Activated T-helper 2 cell treated with anti-CD3 and anti-CD28 coated beads, Interferon-gamma antibody, Interleukin-2, Interleukin-4, amounts not matched to agents 10 μg/mL and 5 μg/mL and 100 μg/mL, durations not matched to agents 14 hours and 24 hours and 36 hours (primary cell): ENCODE measurements at regions not wholly inside any gene's neighbourhood (a gene's known extent, or its start where the extent isn't known, plus 50 kb on each side); places are given as distances from the start of the nearest gene placed in this dataset.

ENCODE experiments used
- DNase-seq: peaks from one replicate; pipeline ENCODE4 v3.0.0; 2021; ENCODE audit warnings: low spot score
- H3K27ac Mint-ChIP-seq: one replicate; pipeline ENCODE4 v1.8.0; 2021; ENCODE audit warnings: mixed read lengths
- H3K27me3 Mint-ChIP-seq: one replicate; pipeline ENCODE4 v1.8.0; 2021; ENCODE audit warnings: low read depth, mixed read lengths
- H3K36me3 Mint-ChIP-seq: one replicate; pipeline ENCODE4 v1.8.0; 2021; ENCODE audit warnings: low read depth, mixed read lengths
- H3K4me1 Mint-ChIP-seq: one replicate; pipeline ENCODE4 v1.8.0; 2021; ENCODE audit warnings: low read depth, mixed read lengths
- H3K4me3 Mint-ChIP-seq: one replicate; pipeline ENCODE4 v1.8.0; 2021; ENCODE audit warnings: low read depth, mild to moderate bottlenecking, moderate library complexity, mixed read lengths
- H3K9me3 Mint-ChIP-seq: one replicate; pipeline ENCODE4 v1.8.0; 2021; ENCODE audit warnings: mixed read lengths
- intact Hi-C: fragments of 100-400 bp; cut with micrococcal nuclease; formaldehyde crosslinking; loops from one replicate; pipeline ENCODE4 v1.15.1; 2023

DNA sequence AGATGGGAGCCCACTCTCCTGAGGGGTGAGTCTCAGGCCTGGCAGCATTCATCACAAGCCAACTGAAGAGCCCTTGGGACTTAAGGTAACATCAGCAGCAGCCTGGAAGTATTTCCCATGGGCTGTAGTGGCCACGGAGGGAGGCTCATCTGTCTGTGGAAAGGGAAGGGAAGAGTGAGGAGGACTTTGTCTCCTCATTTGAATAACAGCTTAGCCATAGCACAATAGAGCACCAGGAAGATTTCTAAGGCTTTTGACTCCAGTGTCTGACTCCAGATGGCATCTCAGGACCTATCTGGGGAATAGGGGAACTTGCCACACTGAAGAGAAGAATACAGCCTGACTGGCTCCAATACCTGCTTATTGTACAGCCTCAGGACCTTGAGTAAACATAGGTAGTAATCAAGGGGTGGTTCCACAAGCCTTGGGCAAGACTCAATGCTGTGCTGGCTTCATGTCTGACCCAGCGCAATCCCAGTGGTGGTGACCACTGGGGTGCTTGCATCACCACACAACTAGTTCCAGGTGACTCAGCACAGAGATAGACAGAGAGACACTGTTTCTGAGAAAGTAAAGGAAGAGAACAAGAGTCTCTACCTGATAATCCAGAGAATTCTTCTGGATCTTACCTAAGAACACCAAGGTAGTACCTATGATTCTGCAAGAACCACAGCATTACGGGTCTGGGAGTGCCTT lies 510.5 kb upstream of the CCDC179 start:
- H3K36me3 Mint-ChIP-seq: no peaks in the 10 kb centered on the region
- intact Hi-C loops: no loop called here
- H3K27ac Mint-ChIP-seq: no peak overlapping the region
- H3K4me3 Mint-ChIP-seq: no peak overlapping the region
- no peak for DNase-seq
- H3K27me3 Mint-ChIP-seq: no peaks in the 10 kb centered on the region
- H3K9me3 Mint-ChIP-seq: peaks cover 37% of the 10 kb centered on the region
- no peaks in the 10 kb centered on the region for H3K4me1 Mint-ChIP-seq

DNA sequence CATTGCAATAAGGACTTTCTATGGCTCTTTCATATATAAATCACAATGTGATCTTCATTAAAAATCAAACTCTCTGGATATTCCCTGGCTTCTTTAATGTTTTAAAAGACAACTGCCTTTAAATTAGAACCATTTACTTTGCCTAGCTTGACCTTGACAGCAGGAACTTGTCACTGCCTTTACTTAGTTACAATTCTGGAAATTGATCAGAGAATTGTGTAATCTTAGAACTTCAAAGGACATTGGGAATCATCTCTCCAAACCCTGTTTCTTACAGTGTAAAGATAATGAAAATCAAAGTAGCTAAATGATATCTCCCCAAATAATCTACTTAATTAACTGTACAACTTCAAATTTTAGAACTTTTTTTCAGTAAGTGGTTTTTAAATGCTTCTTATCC lies 517.6 kb upstream of the CCDC179 start:
- no peaks in the 10 kb centered on the region for H3K27me3 Mint-ChIP-seq
- no peaks in the 10 kb centered on the region for H3K4me1 Mint-ChIP-seq
- DNase-seq: no peak
- no peak overlapping the region for H3K4me3 Mint-ChIP-seq
- H3K36me3 Mint-ChIP-seq: no peaks in the 10 kb centered on the region
- H3K27ac Mint-ChIP-seq: no peak overlapping the region
- intact Hi-C loops: no loop called here
- peaks cover 21% of the 10 kb centered on the region for H3K9me3 Mint-ChIP-seq

DNA sequence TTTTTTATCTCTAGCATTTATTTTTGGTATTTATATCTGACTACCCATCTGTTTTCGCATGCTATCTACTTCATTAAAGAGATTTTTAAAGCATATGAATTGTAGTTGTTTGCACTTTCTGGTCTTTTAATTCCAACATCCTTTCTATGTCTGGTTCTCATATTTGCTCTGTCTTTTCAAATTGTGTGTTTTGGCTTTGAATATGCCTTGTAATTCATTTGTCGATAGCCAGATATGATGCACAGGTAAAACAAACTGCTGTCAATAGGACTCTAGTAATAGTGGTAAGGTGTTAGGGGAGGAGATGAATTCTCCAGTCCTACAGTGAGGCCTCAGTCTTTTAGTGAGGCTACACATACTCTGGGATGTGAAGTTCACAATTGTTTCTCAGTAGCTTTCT lies 530.8 kb upstream of the CCDC179 start:
- Mint-ChIP-seq H3K4me3 (no peak overlapping the region), H3K27me3 (no peaks in the 10 kb centered on the region), H3K36me3 (no peaks in the 10 kb centered on the region), H3K27ac (no peak overlapping the region), H3K9me3 (peaks cover 9% of the 10 kb centered on the region), H3K4me1 (no peaks in the 10 kb centered on the region)
- no peak for DNase-seq
- intact Hi-C loops: no loop called here

DNA sequence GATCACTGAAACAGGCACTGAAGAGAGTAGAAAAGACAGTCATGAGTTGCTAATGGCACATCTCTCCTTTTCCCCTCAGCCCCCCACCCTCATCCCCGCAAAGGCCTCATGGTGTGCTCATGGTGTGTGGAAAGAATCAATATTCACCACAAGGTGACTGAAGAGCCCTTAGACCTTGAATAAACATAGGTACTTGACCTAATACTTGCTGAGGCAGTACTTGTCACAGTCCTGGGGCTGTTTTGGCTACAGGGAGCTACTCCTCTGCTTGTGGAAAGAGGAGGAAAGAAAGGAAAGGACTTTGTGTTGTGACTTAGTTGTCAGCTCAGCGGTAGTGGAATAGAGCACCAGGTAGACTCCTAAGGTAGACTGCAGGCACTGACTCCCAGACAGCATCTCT lies 537.8 kb upstream of the CCDC179 start:
- Mint-ChIP-seq H3K36me3 (no peaks in the 10 kb centered on the region), H3K27me3 (no peaks in the 10 kb centered on the region), H3K4me1 (no peaks in the 10 kb centered on the region), H3K9me3 (peaks cover 4% of the 10 kb centered on the region), H3K27ac (no peak overlapping the region), H3K4me3 (no peak overlapping the region)
- intact Hi-C loops: no loop called here
- DNase-seq: no peak

DNA sequence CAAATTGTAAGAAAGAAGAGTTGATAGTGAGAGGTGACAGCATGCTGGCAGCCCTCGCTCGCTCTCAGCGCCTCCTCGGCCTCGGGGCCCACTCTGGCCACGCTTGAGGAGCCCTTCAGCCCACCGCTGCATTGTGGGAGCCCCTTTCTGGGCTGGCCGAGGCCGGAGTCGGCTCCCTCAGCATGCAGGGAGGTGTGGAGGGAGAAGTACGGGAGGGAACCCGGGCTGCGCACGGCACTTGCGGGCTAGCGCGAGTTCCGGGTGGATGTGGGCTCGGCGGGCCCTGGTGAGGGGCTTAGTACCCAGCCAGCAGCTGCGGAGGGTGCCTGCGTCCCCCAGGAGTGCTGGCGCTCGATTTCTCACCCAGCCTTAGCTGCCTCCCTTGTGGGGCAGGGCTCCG lies 539.7 kb upstream of the CCDC179 start:
- Mint-ChIP-seq H3K4me1 (no peaks in the 10 kb centered on the region), H3K27me3 (no peaks in the 10 kb centered on the region), H3K4me3 (no peak overlapping the region), H3K36me3 (no peaks in the 10 kb centered on the region), H3K27ac (no peak overlapping the region), H3K9me3 (peaks cover 9% of the 10 kb centered on the region)
- DNase-seq: no peak
- intact Hi-C loops: no loop called here

DNA sequence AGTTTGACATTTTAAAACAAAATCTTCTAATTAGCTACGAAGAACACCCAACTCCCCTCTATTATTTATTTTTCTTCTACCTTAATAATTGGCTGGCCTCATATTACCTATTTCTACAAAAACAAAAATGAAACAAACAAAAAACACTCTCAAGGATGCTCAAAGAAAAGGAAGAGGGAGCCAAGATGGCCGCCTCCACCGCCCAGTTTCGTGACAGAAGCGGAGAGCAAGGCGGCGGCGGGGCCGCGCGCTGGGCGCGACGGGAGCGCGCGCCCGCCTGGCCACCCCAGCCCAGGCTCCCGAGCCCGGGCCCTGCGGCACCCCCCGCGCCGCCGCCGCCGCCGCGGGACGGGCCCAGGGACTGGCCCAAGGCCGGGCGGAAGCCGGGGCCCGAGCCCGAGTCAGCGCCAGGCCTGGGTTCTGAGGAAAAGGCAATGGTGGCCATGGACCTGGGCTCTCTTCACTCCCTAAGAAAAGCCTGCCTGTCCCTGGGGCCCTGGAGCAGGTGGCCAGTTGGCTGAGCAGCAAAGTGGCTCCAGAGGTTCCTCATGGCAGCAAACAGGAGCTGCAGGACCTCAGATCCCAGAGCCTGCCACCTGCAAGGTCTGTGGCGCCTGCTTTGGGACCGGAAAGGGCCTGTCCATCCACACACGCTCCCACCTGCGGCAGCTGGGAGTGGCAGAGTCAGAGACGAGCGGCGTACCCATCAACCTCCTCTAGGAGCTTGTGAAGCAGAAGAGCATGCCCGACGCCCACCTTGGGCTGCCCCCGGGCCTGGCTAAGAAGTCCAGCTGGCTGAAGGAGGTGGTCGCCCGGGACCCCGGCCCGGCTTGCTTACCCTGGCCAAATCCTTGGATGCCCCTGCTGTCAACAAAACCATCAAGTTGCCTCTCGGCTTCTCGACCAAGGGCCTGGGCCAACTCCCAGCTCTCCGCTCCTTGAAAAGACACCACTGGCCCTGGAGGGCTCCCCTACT lies 543.2 kb upstream of the CCDC179 start:
- Mint-ChIP-seq H3K9me3 (peaks cover 26% of the 10 kb centered on the region), H3K27ac (no peak overlapping the region), H3K4me3 (no peak overlapping the region), H3K27me3 (no peaks in the 10 kb centered on the region), H3K36me3 (no peaks in the 10 kb centered on the region), H3K4me1 (no peaks in the 10 kb centered on the region)
- intact Hi-C loops: no loop called here
- no peak for DNase-seq

DNA sequence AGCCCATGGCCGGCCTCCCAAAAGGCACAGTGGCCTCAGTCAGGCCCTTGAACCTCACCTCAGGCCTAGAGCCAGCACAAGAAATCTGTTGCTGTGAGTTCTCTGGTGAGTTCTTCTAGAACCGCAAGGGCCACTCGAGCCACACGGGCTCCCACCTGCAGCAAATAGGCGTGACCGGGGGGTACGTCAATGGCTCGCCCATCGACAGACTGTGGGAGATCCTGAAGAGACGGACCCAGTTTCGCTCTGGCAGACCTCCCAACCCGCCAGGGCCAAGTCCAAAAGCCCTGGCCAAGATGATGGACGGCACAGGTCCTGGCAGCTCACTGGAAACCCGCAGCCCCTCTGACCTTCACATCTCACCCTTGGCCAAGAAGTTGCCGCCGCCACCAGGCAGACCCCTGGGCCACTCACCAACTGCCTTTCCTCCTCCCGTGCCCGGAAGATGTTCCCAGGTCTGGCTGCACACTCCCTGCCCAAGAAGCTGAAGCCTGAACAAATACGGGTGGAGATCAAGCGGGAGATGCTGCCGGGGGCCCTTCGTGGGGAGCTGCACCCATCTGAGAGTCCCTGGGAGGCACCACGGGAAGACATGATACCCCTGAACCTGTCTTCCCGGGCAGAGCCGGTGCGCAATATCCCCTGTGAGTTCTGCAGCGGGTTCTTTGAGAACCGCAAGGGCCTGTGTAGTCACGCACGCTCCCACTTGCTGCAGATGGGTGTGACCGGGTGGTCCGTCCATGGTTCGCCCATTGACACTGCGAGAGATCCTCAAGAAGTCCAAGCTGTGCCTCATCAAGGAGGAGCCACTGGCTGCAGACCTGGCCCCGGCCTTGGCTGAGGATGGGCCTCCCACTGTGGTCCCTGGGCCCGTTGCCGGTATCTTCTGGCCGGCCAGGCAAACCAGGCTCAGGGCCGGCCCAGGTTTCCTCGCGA lies 544.2 kb upstream of the CCDC179 start:
- H3K4me1 Mint-ChIP-seq: no peaks in the 10 kb centered on the region
- intact Hi-C loops: no loop called here
- no peak overlapping the region for H3K27ac Mint-ChIP-seq
- no peak overlapping the region for H3K4me3 Mint-ChIP-seq
- no peaks in the 10 kb centered on the region for H3K36me3 Mint-ChIP-seq
- H3K9me3 Mint-ChIP-seq: peaks cover 36% of the 10 kb centered on the region
- DNase-seq: no peak
- H3K27me3 Mint-ChIP-seq: no peaks in the 10 kb centered on the region

DNA sequence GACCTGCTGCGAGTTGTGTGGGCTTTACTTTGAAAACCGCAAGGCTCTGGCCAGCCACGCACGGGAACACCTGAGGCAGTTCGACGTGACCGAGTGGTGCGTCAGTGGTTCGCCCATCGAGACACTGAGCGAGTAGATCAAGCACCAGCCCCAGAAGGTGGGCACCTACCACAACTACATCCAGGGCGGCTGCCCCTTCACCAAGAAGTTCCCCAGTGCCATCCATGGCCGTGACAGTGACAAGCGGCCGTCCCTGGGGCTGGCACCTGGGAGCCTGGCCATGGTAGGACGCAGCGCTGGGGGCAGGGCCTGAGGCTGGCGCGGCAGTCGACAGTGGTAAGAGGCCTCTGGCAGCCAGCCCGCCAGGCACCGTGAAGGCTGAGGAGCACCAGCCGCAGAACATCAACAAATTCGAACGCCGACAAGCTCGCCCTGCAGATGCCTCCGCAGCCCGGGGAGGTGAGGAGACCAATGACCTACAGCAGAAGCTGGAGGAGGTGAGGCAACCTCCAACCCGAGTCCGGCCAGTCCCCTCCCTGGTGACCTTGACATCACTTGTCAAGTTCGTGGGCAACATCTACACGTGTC lies 545.2 kb upstream of the CCDC179 start:
- H3K27me3 Mint-ChIP-seq: no peaks in the 10 kb centered on the region
- no peak overlapping the region for H3K4me3 Mint-ChIP-seq
- DNase-seq: no peak
- H3K9me3 Mint-ChIP-seq: peaks cover 42% of the 10 kb centered on the region
- no peak overlapping the region for H3K27ac Mint-ChIP-seq
- intact Hi-C loops: no loop called here
- no peaks in the 10 kb centered on the region for H3K4me1 Mint-ChIP-seq
- no peaks in the 10 kb centered on the region for H3K36me3 Mint-ChIP-seq

DNA sequence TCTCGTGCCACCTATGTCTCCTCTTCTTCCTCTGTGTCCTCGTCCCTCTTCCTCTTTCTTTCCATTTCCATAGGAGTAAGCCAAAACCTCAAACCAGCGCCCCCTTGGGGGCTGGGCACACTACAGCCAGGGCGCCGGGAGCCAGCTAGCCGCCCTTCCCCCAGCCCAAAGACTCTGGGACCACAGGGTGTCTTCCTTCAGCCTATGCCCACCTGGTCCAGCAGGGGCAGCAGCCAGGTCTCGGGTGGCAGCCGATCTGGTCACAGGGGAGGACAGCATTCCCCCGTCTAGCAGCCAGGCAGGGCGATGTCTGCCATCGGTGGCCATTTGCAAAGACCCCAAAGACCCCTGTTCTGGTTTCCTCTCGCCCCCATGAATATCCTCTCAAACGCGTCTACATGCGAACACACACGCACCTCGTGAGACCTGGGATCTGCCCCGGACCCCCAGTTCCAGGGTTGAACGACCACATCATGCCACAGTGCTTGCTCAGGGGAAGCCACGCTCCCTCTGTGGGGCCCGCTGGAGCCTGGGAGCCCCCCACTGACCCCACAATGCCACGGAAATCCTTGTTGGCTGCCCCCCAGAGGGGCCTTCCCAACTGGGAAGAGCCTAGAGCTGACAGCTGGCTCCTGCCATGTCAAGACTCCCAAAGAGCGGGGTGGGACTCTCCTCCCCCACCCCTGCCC lies 546.0 kb upstream of the CCDC179 start:
- Mint-ChIP-seq H3K36me3 (no peaks in the 10 kb centered on the region), H3K27me3 (no peaks in the 10 kb centered on the region), H3K27ac (no peak overlapping the region), H3K9me3 (peaks cover 50% of the 10 kb centered on the region), H3K4me3 (no peak overlapping the region), H3K4me1 (no peaks in the 10 kb centered on the region)
- intact Hi-C loops: no loop called here
- no peak for DNase-seq

DNA sequence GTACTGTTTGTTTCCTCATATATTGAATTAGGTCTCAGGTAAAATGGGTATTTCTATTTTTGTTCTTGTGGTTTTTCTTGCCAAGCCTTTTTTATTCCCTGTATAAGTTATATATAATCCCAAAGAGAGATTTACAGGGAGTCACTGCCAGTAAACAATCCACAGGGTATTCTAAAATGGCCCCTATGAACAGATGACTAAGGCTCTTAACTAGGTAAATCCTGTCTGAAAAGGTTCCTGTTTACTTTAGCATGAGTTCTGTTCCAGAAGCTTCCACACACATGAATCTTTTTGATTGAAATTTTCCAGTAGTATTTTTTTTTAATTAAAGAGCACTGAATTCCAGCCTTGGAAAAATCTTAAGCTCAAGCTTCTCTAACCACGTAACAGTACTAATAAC lies 552.8 kb upstream of the CCDC179 start:
- Mint-ChIP-seq H3K4me3 (no peak overlapping the region), H3K27ac (no peak overlapping the region), H3K27me3 (no peaks in the 10 kb centered on the region), H3K36me3 (no peaks in the 10 kb centered on the region), H3K9me3 (peaks cover 52% of the 10 kb centered on the region), H3K4me1 (no peaks in the 10 kb centered on the region)
- DNase-seq: no peak
- intact Hi-C loops: loop anchor here (10.0 kb wide), 1 partner anchor 62 kb away; no protein-coding TSS in a partner anchor

DNA sequence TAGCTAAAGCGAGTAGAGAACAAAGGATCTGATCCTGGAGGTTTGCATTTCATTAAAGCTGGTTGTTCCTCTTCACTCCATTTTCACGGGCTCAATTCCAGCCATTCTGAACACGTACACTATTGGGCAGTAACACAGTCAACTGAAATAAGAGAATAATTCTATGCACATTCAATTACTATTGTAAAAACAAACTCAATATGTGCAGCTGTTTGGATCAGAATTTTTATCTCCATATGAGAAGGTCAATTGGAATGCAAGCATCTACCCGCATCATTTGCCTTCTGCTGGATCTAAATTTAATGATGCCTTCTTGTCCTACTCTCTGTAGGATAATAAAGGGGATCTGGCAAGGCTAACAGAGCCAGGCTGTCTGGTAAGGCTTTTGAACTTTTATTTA lies 562.8 kb upstream of the CCDC179 start:
- H3K36me3 Mint-ChIP-seq: no peaks in the 10 kb centered on the region
- H3K27me3 Mint-ChIP-seq: no peaks in the 10 kb centered on the region
- H3K9me3 Mint-ChIP-seq: peaks cover 3% of the 10 kb centered on the region
- intact Hi-C loops: no loop called here
- H3K4me1 Mint-ChIP-seq: no peaks in the 10 kb centered on the region
- no peak overlapping the region for H3K4me3 Mint-ChIP-seq
- no peak overlapping the region for H3K27ac Mint-ChIP-seq
- DNase-seq: no peak

DNA sequence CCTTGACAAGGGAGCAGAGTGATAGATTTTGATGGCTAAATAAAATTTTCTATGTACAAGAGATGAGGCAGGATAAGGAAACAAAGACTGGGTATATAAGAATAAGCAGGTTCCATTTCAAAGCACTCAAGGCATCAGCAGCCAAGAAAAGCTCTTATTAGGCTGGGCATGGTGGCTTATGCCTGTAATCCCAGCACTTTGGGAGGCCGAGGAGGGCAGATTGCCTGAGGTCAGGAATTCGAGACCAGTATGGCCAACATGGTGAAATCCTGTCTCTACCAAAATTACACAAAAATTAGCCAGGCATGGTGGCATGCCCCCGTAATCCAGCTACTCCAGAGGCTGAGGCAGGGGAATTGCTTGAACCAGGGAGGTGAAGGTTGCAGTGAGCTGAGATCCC lies 563.4 kb upstream of the CCDC179 start:
- intact Hi-C loops: no loop called here
- H3K36me3 Mint-ChIP-seq: no peaks in the 10 kb centered on the region
- peaks cover 5% of the 10 kb centered on the region for H3K9me3 Mint-ChIP-seq
- H3K4me1 Mint-ChIP-seq: no peaks in the 10 kb centered on the region
- no peak overlapping the region for H3K4me3 Mint-ChIP-seq
- no peak for DNase-seq
- no peak overlapping the region for H3K27ac Mint-ChIP-seq
- no peaks in the 10 kb centered on the region for H3K27me3 Mint-ChIP-seq
